H9 (cell line): ENCODE measurements at regions not wholly inside any gene's neighbourhood (a gene's known extent, or its start where the extent isn't known, plus 50 kb on each side); places are given as distances from the start of the nearest gene placed in this dataset.

Source experiments
- DNase-seq: peaks from one replicate; pipeline ENCODE4 v3.0.0-alpha.2; 2017
- H2AFZ ChIP-seq: one replicate; pipeline ENCODE4 v1.6.1; 2013; ENCODE audit warnings: mild to moderate bottlenecking, low read length, control low read depth, moderate library complexity
- H2AK5ac ChIP-seq: 2 replicates; pipeline ENCODE4 v1.6.1; 2013; ENCODE audit warnings: low read length, control low read depth, mixed read lengths; ENCODE audit not compliant: insufficient read length
- H2BK120ac ChIP-seq: one replicate; pipeline ENCODE4 v1.6.1; 2013; ENCODE audit warnings: low read depth, mild to moderate bottlenecking, low read length, control low read depth, inconsistent platforms; ENCODE audit not compliant: poor library complexity, severe bottlenecking
- H2BK12ac ChIP-seq: 2 replicates; pipeline ENCODE4 v1.6.1; 2013; ENCODE audit warnings: low read length, control low read depth, mixed read lengths, low read depth; ENCODE audit not compliant: insufficient read length
- H2BK15ac ChIP-seq: 2 replicates; pipeline ENCODE4 v1.6.1; 2013; ENCODE audit warnings: low read depth, low read length, control low read depth
- H2BK20ac ChIP-seq: one replicate; pipeline ENCODE4 v1.6.1; 2013; ENCODE audit warnings: low read depth, mild to moderate bottlenecking, low read length, control low read depth, inconsistent platforms; ENCODE audit not compliant: poor library complexity, severe bottlenecking
- H2BK5ac ChIP-seq: 2 replicates; pipeline ENCODE4 v1.6.1; 2013; ENCODE audit warnings: low read length, control low read depth, mixed read lengths; ENCODE audit not compliant: insufficient read length
- H3K14ac ChIP-seq: 2 replicates; pipeline ENCODE4 v1.6.1; 2013; ENCODE audit warnings: low read length, control low read depth; ENCODE audit not compliant: insufficient read depth
- H3K18ac ChIP-seq: 2 replicates; pipeline ENCODE4 v1.6.1; 2013; ENCODE audit warnings: low read depth, mild to moderate bottlenecking, mixed read lengths, low read length, control low read depth; ENCODE audit not compliant: insufficient read length
- H3K23ac ChIP-seq: 2 replicates; pipeline ENCODE4 v1.6.1; 2013; ENCODE audit warnings: low read length, control low read depth, mixed read lengths, low read depth; ENCODE audit not compliant: insufficient read length
- H3K23me2 ChIP-seq: 2 replicates; pipeline ENCODE4 v1.6.1; 2013; ENCODE audit warnings: low read depth, mild to moderate bottlenecking, mixed read lengths, low read length, control low read depth; ENCODE audit not compliant: insufficient read length, poor library complexity, severe bottlenecking
- H3K27ac ChIP-seq: 2 replicates; pipeline ENCODE4 v1.5.1; 2013; ENCODE audit warnings: low read length, control low read depth, mixed read lengths, low read depth; ENCODE audit not compliant: insufficient read length
- H3K27me3 ChIP-seq: 2 replicates; pipeline ENCODE4 v1.6.1; 2013; ENCODE audit warnings: low read length, control low read depth, inconsistent platforms; ENCODE audit not compliant: insufficient read depth
- H3K4ac ChIP-seq: 2 replicates; pipeline ENCODE4 v1.6.1; 2013; ENCODE audit warnings: low read depth, mild to moderate bottlenecking, control low read depth, inconsistent platforms, low read length, moderate library complexity
- H3K4me1 ChIP-seq: 2 replicates; pipeline ENCODE4 v1.6.1; 2013; ENCODE audit warnings: low read length, control low read depth, inconsistent platforms; ENCODE audit not compliant: insufficient read depth
- H3K4me2 ChIP-seq: 2 replicates; pipeline ENCODE4 v1.6.1; 2013; ENCODE audit warnings: low read length, control low read depth, mixed read lengths; ENCODE audit not compliant: insufficient read length, insufficient read depth
- H3K56ac ChIP-seq: 2 replicates; pipeline ENCODE4 v1.6.1; 2013; ENCODE audit warnings: low read depth, mild to moderate bottlenecking, mixed read lengths, low read length, control low read depth; ENCODE audit not compliant: insufficient read length
- H3K79me1 ChIP-seq: 2 replicates; pipeline ENCODE4 v1.6.1; 2013; ENCODE audit warnings: low read depth, mild to moderate bottlenecking, moderate library complexity, low read length, control low read depth, inconsistent platforms; ENCODE audit not compliant: insufficient read depth, poor library complexity, severe bottlenecking
- H3K79me2 ChIP-seq: 2 replicates; pipeline ENCODE4 v1.6.1; 2013; ENCODE audit warnings: low read length, control low read depth, inconsistent platforms; ENCODE audit not compliant: insufficient read depth
- H3K9ac ChIP-seq: 2 replicates; pipeline ENCODE4 v1.6.1; 2013; ENCODE audit warnings: low read length, control low read depth, mixed read lengths; ENCODE audit not compliant: insufficient read length; ENCODE audit errors: extremely low read depth
- H3K9me3 ChIP-seq: one replicate; pipeline ENCODE4 v1.6.1; 2013; ENCODE audit warnings: low read depth, low read length, inconsistent platforms; ENCODE audit not compliant: control insufficient read depth
- H3T11ph ChIP-seq: one replicate; pipeline ENCODE4 v1.6.1; 2013; ENCODE audit warnings: mild to moderate bottlenecking, low read length, control low read depth, inconsistent platforms
- H4K20me1 ChIP-seq: one replicate; pipeline ENCODE4 v1.6.1; 2013; ENCODE audit not compliant: control insufficient read depth, insufficient read length, insufficient read depth
- H4K5ac ChIP-seq: 2 replicates; pipeline ENCODE4 v1.6.1; 2013; ENCODE audit warnings: low read depth, mild to moderate bottlenecking, mixed read lengths, low read length, control low read depth; ENCODE audit not compliant: insufficient read length
- H4K8ac ChIP-seq: replicated peaks from 2 replicates; pipeline ENCODE4 v1.6.1; 2013; ENCODE audit warnings: low read length, control low read depth, mixed read lengths, low read depth; ENCODE audit not compliant: insufficient read length
- H4K91ac ChIP-seq: 2 replicates; pipeline ENCODE4 v1.6.1; 2013; ENCODE audit warnings: low read depth, mild to moderate bottlenecking, moderate library complexity, mixed read lengths, low read length, control low read depth; ENCODE audit not compliant: insufficient read length
- H3K27ac Mint-ChIP-seq, 3 experiments: 2 replicates in 2 of 3; 3 replicates in 1 of 3; pipeline ENCODE4 v1.8.0; 2020 to 2021; ENCODE audit warnings: mixed read lengths in 3 of 3, mild to moderate bottlenecking in 1 of 3, moderate library complexity in 1 of 3
- H3K27me3 Mint-ChIP-seq: 2 replicates; pipeline ENCODE4 v1.8.0; 2021; ENCODE audit warnings: low read depth, mild to moderate bottlenecking, moderate library complexity, mixed read lengths
- H3K36me3 Mint-ChIP-seq, 3 experiments: 2 replicates in 2 of 3; 3 replicates in 1 of 3; pipeline ENCODE4 v1.8.0; 2020 to 2021; ENCODE audit warnings: low read depth in 3 of 3, mixed read lengths in 3 of 3; ENCODE audit not compliant: insufficient read depth in 1 of 3
- H3K4me1 Mint-ChIP-seq, 2 experiments: 2 replicates each; pipeline ENCODE4 v1.8.0; 2020; ENCODE audit warnings: mixed read lengths in 2 of 2
- H3K4me3 Mint-ChIP-seq, 2 experiments: 2 replicates in 1 of 2; 3 replicates in 1 of 2; pipeline ENCODE4 v1.8.0; 2020 to 2021; ENCODE audit warnings: mild to moderate bottlenecking in 2 of 2, mixed read lengths in 2 of 2, moderate library complexity in 1 of 2
- H3K9me3 Mint-ChIP-seq, 2 experiments: 2 replicates in 1 of 2; 3 replicates in 1 of 2; pipeline ENCODE4 v1.8.0; 2020; ENCODE audit warnings: mild to moderate bottlenecking in 2 of 2, mixed read lengths in 2 of 2, moderate library complexity in 1 of 2
- WGBS: extraction: QIAGEN DNeasy Blood & Tissue Kit; methylation state at CpG from one replicate; pipeline ENCODE4 v1.1.7; 2013; ENCODE audit warnings: missing lambda C conversion rate, low lambda C conversion rate, mixed read lengths; ENCODE audit not compliant: insufficient read length; ENCODE audit errors: extremely low coverage; 5-methylcytosine and 5-hydroxymethylcytosine counted together
- TF ChIP-seq, protein P1 (sequence below): fragments of 200-600 bp; sonication (generic); conservative IDR thresholded peaks from 3 replicates; pipeline ENCODE4 v1.8.0; 2021; ENCODE audit warnings: antibody characterized with exemption, mild to moderate bottlenecking

GRCh38 chr16:6300523-6300922, 1032.1 kb upstream of the RBFOX1 start:
- Histone ChIP-seq H3K4me2 (no peak overlapping the region), H3K79me2 (no peaks in the 10 kb centered on the region), H3K9me3 (peaks cover 9% of the 10 kb centered on the region), H2BK5ac (no peak overlapping the region), H3K14ac (no peak overlapping the region), H4K91ac (no peak overlapping the region), H3K56ac (no peak overlapping the region), H3K9ac (no peak overlapping the region), H2BK20ac (no peak overlapping the region), H3K23me2 (no peaks in the 10 kb centered on the region), H3K27ac (no peak overlapping the region), H4K20me1 (no peaks in the 10 kb centered on the region), H2BK15ac (no peak overlapping the region), H3K4ac (no peak overlapping the region), H2AK5ac (no peak overlapping the region), H2BK12ac (no peak overlapping the region), H3K79me1 (no peaks in the 10 kb centered on the region), H4K8ac (no peak overlapping the region), H2BK120ac (no peak overlapping the region), H3K4me1 (peaks cover 5% of the 10 kb centered on the region; the same call in 1 of the 2 replicates), H2AFZ (no peak overlapping the region), H3K23ac (no peak overlapping the region), H3K27me3 (no peaks in the 10 kb centered on the region), H3T11ph (no peak overlapping the region), H4K5ac (no peak overlapping the region), H3K18ac (no peak overlapping the region)
- no CpG with 5 or more reads among the region's 4 CpGs for WGBS
- H3K4me3 Mint-ChIP-seq: no peak overlapping the region
- no peaks in the 10 kb centered on the region for H3K27me3 Mint-ChIP-seq
- peaks cover 24 to 25% of the 10 kb centered on the region in 2 experiments for H3K9me3 Mint-ChIP-seq
- H3K36me3 Mint-ChIP-seq: peaks cover 19 to 28% (median 21%) of the 10 kb centered on the region in 3 experiments
- H3K4me1 Mint-ChIP-seq: peaks cover 26 to 28% of the 10 kb centered on the region in 2 experiments
- TF ChIP-seq, protein P1, sequence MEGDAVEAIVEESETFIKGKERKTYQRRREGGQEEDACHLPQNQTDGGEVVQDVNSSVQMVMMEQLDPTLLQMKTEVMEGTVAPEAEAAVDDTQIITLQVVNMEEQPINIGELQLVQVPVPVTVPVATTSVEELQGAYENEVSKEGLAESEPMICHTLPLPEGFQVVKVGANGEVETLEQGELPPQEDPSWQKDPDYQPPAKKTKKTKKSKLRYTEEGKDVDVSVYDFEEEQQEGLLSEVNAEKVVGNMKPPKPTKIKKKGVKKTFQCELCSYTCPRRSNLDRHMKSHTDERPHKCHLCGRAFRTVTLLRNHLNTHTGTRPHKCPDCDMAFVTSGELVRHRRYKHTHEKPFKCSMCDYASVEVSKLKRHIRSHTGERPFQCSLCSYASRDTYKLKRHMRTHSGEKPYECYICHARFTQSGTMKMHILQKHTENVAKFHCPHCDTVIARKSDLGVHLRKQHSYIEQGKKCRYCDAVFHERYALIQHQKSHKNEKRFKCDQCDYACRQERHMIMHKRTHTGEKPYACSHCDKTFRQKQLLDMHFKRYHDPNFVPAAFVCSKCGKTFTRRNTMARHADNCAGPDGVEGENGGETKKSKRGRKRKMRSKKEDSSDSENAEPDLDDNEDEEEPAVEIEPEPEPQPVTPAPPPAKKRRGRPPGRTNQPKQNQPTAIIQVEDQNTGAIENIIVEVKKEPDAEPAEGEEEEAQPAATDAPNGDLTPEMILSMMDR: no peak
- no peak for DNase-seq
- H3K27ac Mint-ChIP-seq: no peak overlapping the region
